NOMO-1 (cell line): ENCODE measurements at regions not wholly inside any gene's neighbourhood (a gene's known extent, or its start where the extent isn't known, plus 50 kb on each side); places are given as distances from the start of the nearest gene placed in this dataset.
"Not testable (repeated sequence)": the region's sequence is repeated elsewhere in the genome, so short reads cannot be mapped to it uniquely, and the experiment has no call there.

ENCODE experiments used
- DNase-seq, 2 experiments: peaks; one replicate each; lab custom pipeline; 2025; ENCODE audit not compliant: unreplicated experiment in 2 of 2; lab: John Stamatoyannopoulos, UW

DNA sequence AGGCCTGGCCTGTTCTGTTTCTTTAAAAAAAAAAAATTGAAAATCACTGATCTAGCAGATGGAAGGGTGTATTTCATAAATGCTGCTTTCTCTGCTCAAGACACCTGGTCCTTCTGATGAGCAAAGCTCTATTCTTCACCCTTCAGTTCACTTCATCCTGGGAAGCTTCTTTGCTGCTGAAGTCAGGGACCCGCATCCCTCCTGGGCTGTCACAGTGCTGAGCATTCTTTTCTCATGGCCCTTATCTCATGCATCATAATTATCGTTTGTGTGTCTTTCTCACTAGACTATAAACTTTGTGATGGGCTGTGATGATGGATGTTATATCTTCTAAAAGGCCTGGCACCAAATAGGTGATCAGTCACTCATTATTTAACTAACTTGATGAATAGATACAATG, 461.0 kb downstream of the GADD45G start:
- DNase-seq, result no peak

DNA sequence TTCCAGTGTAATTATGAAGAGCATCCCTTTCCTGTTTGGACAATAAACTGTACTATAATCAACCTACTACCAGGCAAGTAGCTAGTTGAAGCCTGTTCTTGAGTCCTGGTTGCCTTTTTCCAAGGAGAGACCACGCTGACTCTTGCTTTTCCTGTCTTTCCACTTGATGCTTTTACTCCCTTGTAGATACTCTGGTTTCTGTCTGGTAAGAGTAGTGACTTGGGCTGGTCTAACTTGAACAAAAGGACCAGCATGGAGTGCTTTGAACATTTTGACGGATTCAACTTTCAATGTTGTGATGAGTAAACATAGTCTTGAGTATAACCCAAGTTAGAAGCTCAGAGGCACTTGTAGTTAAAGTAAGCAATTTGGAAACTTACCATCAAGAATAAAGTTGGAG, 464.3 kb downstream of the GADD45G start:
- DNase-seq, result no peak

DNA sequence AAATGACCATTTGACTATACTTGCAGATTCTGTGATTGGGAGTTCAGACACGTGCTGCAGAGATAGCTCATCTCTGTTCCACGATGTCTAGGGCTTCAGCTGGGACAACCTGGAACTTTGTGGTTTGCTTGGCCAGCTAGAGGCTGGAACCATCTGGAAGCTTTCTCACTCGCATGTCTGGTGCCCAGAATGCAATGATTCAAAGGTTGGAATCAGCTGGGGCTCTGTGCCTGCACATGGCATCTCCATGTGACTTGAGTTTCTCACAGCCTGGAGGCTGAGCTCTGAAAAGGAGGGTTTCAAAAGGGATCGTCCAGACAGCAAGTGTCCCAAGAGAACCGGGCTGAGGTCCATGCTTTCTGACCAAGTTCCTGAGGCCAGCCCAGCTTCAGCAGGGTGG, 465.2 kb downstream of the GADD45G start:
- DNase-seq, result no peak

DNA sequence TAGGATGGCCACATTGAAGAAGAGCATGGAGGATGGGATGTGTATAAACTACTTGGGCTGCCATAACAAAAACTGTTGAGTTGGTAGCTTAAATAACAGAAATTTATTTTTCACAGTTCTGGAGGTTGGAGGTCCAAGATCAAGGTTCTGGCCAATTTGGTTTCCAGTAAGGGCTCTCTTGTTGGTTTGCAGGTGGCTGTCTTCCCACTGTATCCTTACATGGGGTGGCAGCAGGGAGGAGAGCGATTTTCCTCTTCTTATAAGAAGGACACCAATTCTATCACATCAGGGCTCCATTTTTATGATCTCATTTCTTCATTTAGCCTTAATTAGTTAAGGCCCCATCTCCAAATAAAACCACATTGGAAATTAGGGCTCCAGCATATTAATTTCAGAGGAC, 465.7 kb downstream of the GADD45G start:
- no peak for DNase-seq

DNA sequence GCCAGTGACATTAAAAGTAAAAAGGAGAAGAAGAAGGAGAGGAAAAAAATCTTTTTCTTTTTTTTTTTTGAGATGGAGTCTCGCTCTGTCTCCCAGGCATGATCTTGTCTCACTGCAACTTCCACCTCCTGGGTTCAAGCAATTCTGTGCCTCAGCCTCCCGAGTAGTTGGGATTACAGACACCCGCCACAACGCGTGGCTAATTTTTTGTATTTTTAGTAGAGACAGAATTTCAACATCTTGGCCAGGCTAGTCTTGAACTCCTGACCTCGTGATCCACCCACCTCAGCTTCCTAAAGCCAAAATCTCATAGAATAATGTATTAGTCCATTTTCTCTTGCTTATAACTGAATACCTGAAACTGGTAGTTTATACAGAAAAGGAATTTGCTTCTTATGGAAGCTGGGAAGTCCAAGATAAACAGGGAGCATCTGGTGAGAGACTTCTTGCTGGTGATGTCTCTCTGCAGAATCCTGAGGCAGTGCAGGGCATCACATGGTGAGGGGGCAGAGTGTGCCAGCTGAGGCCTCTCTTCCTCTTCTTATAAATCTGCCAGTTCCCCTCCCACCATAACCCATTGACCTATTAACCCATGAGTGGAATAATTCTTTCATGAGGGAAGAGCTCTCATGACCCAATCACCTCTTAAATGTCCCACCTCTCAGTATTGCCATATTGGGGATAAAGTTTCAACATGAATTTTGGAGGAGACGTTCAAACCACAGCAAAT, 466.3 kb downstream of the GADD45G start:
- no peak for DNase-seq

DNA sequence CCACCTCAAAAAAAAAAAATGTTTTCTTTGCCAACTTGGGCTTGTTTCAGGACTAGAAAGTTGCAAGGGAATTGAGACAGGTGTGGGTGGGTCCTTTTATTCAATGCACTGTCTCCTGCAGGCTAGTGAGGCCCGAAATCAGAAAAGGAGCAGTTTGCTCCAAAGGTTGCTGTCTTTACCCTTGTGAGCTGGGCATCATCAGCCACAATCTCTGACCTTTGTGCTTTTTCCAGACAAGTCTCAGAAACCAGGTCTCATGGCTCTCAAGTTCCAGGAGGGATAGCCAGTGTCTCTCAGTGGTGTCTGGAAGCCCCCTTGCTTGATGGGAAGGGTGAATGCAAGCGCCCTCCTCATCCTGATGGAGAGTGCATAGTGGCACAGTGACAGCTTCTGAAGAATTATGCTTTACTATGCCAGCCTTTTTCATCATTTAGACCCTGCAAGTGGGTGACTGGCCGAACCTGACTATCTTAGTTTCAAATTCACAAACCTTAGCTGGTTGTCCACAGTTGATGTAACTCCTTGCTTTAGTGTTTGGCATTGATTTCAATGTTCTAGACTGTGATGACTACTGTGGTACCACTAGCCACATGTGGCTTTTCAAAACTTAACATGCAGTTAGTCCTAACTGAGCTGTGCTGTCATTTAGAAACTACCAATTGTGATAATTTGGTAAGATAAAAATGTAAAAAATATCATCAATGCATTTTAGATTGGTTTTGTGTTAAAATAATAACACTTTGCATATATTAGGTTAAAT, 468.6 kb downstream of the GADD45G start:
- no peak for DNase-seq

DNA sequence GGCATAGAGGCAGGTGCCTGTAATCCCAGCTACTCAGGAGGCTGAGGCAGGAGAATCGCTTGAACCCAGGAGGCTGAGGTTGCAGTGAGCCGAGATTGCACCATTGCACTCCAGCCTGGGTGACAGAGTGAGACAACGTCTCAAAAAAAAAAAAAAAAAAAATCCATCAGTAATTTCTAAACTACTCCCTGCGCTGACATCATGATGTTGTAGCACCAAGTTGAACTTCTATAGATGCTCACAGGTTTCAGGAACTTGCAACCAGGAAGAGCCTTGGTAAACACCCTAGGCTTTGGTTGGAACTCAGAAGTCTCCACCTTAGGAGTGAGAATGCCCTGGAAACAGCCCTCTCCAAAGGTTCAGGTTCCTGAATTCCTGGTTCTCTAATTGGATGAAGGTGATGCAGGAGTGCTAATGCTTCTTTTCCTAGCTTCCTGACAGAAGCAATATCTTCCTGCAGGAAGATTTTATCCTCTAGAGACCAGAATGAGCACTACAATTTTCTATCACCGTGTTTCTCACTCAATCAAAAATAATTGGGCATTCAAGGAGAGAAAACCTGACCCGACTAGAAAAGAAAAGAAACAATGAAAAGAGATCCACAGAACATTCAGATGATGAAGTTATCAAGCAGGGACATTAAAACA, 469.6 kb downstream of the GADD45G start:
- no peak for DNase-seq

DNA sequence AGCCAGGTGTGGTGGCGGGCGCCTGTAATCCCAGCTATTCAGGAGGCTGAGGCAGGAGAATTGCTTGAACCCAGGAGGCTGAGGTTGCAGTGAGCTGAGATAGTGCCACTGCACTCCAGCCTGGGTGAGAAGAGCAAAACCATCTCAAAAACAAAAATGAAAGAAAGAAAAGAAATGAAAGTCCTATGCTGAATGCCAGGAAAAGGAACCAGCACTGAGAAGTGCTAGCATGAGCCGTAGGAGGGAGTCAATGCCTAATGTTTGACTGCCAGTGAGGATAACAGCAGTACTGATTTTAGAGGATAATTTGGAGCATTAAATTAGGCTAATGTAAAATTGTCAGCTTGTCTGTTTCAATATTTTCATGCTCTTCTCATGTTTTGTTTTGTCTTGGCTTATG, 472.8 kb downstream of the GADD45G start:
- DNase-seq, result not testable (repeated sequence)

DNA sequence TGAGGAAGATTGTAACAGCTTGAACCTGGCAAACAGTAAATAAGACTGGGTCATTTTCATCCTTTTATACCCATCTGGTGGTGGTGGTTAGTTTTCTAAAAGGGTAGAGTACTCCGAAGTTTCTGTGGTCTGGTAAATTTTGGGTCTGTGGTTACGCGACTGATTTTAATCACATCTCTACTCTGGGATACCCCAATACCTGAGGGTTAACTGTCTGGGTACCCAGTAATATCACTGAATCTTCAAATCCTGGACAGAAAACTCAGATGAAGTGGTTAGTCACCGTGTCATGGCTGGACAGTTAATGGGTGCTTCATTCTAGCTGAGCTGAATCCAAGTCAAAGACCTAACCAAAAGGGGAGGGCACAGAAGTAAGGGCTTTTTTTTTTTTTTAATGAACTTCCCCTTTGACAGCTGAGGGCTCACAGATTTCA, 474.2 kb downstream of the GADD45G start:
- DNase-seq, result no peak

DNA sequence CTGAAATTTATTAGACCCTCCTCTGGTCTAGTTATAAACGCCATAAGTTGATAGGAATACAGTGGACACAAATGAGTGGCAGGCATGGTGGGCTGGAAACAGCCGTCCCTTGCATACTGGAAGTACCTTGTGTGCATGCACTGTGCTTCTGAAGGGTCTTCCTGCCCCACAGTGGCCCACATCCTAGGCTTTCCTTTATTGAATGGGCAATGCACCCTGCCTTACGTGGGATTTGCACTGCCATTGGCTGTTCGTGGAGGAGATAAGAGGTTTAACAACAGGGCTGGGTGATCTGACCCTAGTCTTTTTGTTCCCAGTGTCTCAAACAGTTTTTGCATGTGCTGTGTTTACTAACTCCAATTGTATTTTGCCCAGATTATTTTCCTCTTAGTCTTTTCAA, 480.8 kb downstream of the GADD45G start:
- no peak for DNase-seq

DNA sequence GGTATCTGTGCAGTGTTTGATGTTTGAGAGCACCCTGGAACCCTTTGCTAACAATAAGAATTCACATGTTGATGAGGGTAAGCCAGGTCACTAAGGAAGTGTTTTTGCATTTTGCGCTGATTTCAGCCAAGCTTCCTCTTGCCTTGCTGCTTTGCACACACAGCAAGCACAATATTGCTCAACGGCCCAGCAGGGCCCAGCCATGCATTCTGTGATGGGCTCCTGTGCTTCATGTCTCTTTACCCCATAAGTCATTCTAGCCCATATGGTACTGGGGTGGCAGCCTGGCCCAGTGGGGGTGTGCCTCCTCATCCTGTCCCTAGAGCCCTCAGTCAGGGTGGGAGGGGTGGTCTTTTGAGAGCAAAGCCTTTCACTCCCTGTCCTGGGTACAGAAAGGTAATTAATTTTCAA, 481.3 kb downstream of the GADD45G start:
- peak; percentile 33 to 45 for DNase-seq

DNA sequence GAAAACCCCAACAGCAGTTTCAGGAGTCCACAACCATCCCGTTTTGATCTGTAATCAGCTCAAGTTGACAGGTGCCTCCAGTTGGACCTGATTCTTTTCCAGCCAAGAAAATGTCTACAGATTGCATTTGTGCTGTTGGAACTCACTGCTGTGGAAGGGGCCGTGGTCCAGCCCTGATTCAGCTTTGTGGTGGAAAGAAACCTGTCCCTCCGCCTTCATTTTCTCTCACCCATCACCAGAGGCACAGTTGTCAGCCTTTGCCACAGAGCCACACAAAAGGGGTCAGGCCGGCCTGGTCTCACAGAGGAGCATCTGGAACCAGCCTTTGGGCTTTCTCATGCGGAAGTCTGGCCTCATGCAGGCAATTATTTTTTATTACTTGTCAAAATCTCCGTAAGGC, 483.6 kb downstream of the GADD45G start:
- peak in 1 of 2 experiments; percentile 22 for DNase-seq

DNA sequence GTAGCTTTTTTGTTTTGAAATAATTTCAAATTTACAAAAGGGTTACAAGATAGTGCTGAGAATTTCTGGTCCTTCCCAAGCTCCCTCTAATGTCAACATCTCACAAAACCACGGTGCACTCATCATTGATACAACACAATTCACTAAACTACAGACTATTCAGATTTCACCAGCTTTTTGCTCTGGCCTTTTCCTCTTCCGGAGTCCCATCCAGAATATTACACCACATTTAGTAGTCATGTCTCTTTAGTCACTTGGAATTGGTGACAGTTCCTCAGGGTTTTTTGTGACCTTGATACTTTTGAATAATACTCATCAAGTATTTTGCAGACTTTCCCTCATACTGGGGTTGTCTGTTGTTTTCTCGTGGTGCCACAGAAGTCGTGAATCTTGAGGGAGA, 484.0 kb downstream of the GADD45G start:
- DNase-seq, result peak; percentile 13 to 65

DNA sequence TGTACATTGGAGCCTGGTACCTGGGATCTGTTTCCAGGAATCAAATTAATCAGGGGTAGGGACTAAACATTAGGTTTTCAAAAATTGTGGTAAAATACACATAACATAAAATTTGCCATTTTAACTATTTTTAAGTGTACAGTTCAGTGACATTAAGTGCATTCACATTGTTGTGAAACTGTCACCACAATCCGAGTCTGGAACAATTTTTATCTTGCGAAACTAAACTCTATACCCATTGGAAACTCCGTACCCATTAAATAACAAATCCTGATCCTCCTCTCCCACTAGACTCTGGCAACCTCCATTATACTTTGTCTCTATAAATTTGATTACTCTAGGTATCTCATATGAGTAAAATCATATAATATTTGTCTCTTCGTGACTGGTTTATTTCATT, 486.2 kb downstream of the GADD45G start:
- DNase-seq, result no peak

DNA sequence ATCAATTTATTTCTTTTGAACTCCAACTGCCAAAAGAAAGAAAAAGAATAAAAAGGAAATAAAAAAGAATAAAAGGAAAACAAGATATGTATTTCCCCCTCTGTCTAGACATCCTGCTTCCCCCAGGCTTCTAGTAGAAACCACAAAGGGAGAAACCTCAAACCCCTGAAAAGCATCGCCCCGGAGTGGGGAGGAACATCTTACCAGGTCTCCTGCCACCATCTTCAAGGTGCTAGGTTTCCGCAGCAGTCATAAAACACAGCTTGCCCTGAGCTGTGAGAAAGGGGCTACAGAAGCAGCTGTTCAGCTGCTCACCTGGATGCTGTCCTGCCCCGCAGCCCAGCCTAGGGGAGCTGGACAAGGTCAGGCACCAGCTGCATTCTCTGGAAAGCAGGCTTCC, 487.7 kb downstream of the GADD45G start:
- no peak for DNase-seq

DNA sequence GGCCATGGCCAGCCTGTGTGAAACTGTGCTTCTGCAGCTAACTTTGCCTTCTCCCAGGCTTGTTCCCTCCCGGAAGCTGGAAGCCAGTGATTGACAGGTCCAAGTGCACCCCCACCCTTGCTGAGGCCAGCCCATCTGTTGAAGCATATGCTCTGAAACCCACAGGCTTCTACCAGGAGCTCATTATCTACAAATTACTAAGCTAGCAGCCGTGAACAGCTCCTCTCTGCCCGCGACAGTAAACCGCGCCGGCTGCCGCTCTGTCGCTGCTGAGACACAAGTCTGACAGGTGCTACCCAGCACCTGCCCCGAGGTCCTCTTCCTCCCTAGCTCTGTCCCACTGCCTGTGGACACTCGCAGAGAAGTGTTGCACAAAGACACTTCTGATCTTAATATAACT, 490.9 kb downstream of the GADD45G start:
- no peak for DNase-seq

DNA sequence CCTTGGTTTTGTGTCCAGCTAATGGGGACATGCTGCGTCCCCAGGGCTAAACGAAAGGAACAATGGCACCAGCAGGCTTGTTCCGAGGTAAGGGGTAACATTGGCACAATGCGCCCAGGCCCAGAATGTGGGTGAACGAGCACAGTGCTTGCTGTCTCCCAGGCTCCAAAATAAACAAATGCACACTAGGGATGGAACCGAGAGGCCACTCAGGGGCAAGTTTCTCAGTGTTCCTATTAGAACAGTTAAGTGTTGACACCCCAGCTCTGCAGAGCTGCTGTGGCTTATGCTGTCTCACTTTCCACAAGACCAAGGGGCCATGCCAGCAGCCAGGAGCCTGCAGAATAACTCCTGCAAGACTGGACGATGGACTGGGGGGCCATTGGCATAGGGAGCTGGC, 492.4 kb downstream of the GADD45G start:
- no peak for DNase-seq

DNA sequence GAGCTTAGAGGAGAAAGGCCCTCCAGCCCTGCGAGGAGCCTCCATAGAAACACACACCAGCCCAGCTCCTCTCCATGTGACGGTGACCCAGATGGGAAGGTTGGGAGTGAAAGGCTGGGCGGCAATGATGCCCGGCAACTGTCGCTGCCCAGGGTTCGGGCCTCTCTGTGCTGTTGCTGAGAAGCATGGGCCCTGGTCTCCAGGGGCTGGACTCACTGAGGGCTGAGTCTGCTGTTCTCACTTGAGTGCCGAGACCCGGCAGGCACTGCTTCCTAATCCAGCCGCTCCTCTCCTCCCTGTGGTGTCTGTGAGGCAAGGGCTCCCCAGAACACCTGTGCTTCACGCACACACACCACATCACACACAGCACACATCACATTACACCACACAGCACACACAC, 493.6 kb downstream of the GADD45G start:
- no peak for DNase-seq

DNA sequence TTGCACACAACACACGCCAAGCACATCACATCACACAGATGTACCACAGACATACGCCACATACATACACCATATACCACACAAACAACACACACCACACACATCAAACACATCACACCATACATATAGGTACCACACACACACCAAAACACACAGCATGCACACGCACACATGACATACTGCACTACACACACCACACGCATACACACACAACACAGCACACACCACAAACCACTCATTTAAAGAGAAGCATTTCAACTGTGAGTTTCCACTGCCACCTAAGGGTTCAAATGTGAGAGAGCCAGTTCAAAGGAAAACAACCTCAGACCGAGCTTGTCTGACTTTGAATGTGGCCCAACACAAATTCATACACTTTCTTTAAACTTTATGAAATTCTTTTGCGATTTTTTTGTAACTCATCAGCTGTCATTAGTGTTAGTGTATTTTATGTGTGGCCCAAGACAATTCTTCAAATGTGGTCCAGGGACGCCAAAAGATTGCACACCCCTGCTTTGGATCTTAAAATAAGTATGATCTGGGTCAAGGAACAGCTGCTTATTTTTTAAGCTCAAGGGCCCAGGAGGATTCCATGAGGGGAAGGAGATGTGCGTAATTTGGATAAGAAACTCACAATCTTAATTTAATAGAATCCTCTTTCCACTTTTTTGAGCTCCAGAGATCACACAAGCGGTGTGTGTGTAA, 494.6 kb downstream of the GADD45G start:
- no peak for DNase-seq

DNA sequence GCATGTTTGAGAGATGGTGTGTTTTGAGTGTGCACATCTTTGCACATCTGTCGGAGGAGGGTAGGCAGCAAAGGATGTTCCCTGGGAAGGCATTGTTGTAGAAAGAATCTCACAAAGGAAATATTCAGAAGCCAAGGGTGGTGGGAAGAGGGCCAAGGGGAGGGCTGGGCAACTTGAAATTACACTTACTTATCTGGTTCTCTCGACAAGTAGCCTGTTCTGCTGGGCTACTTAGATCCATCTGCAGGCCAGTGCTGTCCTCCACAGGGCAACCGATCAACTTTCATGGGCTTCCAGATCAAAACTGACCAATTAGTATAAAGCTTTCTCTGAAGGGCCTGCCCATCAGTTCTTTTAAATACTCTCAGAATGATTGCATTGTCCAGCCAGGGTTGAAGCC, 495.2 kb downstream of the GADD45G start:
- DNase-seq, result no peak

DNA sequence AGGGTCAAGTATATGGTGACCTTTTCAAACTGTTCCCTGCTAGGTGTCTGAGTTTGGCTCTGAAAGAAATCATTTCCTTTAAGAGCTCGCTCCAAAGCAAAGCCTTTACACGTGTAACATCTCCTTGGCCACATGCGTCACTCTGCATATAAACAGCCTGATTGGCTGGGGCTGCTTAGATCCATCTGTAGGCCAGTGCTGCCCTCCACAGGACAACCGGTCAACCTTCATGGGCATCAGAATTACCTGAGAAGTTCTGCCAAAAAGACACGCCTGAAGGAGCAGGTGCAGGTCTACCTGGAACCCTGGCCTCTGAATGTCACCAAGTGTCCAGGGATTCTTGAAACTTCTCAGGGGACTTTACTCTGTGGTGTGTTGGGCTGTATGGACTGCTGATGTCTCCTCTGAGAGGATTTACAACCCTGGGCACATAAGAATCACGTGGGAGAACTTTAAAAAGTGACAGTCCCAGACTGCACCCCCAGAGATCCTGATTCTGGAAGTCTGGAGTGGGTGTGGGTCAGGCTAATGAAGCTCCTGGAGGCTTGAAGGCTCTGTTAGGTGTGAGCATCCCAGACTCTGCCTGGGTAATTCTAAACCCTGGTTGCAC, 497.6 kb downstream of the GADD45G start:
- peak; percentile 58 to 70 for DNase-seq
